ENCODE measurements at regions not wholly inside any gene's neighbourhood (a gene's known extent, or its start where the extent isn't known, plus 50 kb on each side); places are given as distances from the start of the nearest gene placed in this dataset.

GRCh38 chr5:63570752-63571151 is 391.5 kb downstream of the HTR1A start:
- DNase-seq (no peak), ATAC-seq (no peak), FAIRE-seq (no peak)
- H3K36me3 ChIP-seq, result peaks cover 0 to 3% (median 0%) of the 10 kb centered on the region in 3 donors
- H3K27me3 ChIP-seq, result no peaks in the 10 kb centered on the region
- H3K9me3 ChIP-seq, result no peaks in the 10 kb centered on the region
- intact Hi-C loops (cut with DNase I), result no loop called here
- WGBS, 2 donors, result 83 to 85% methylated on average over 12 of the region's 12 CpGs
- no peak for TF ChIP-seq CTCF (IDR thresholded peaks at IDR 0.05)
- H3K4me3 ChIP-seq, result no peak overlapping the region
- no peaks in the 10 kb centered on the region for H3K4me1 ChIP-seq
- no peak overlapping the region for H3K27ac ChIP-seq

GRCh38 chr5:63564789-63565188 is 397.5 kb downstream of the HTR1A start:
- intact Hi-C loops (cut with DNase I), result no loop called here
- Histone ChIP-seq H3K9me3 (no peaks in the 10 kb centered on the region), H3K36me3 (no peaks in the 10 kb centered on the region), H3K4me1 (no peaks in the 10 kb centered on the region), H3K27ac (no peak overlapping the region), H3K4me3 (no peak overlapping the region), H3K27me3 (no peaks in the 10 kb centered on the region)
- peak in 3 of 4 donors; percentile 44 to 61 (median 53) for ATAC-seq
- 45 to 57% methylated on average over 3 of the region's 3 CpGs for WGBS, 2 donors
- DNase-seq, result no peak
- no peak for TF ChIP-seq CTCF (IDR thresholded peaks at IDR 0.05)
- FAIRE-seq, result no peak

GRCh38 chr5:63563008-63563917 is 399.0 kb downstream of the HTR1A start:
- 90 to 92% methylated on average over 20 of the region's 20 CpGs for WGBS, 2 donors
- DNase-seq (no peak), ATAC-seq (no peak), FAIRE-seq (no peak)
- H3K9me3 ChIP-seq, result no peaks in the 10 kb centered on the region
- intact Hi-C loops (cut with DNase I), result no loop called here
- H3K4me3 ChIP-seq, result no peak overlapping the region
- H3K4me1 ChIP-seq, result no peaks in the 10 kb centered on the region
- no peak for TF ChIP-seq CTCF (IDR thresholded peaks at IDR 0.05)
- H3K36me3 ChIP-seq, result no peaks in the 10 kb centered on the region
- H3K27me3 ChIP-seq, result no peaks in the 10 kb centered on the region
- no peak overlapping the region for H3K27ac ChIP-seq

- Histone ChIP-seq H3K4me1 (no peaks in the 10 kb centered on the region), H3K36me3 (no peaks in the 10 kb centered on the region), H3K27me3 (no peaks in the 10 kb centered on the region), H3K4me3 (no peak overlapping the region), H3K27ac (no peak overlapping the region), H3K9me3 (no peaks in the 10 kb centered on the region)
- intact Hi-C loops (cut with DNase I), result no loop called here
- 79 to 83% methylated on average over 4 of the region's 4 CpGs for WGBS, 2 donors
- FAIRE-seq (no peak), ATAC-seq (no peak), DNase-seq (no peak)
- no peak for TF ChIP-seq CTCF (IDR thresholded peaks at IDR 0.05)
These were observed 406.4 kb downstream of the HTR1A start for GRCh38 chr5:63555874-63556273.

GRCh38 chr5:63554191-63554590 is 408.1 kb downstream of the HTR1A start:
- FAIRE-seq (no peak), ATAC-seq (no peak), DNase-seq (no peak)
- no peak overlapping the region for H3K4me3 ChIP-seq
- intact Hi-C loops (cut with DNase I), result no loop called here
- 34 to 35% methylated on average over 3 of the region's 3 CpGs for WGBS, 2 donors
- H3K27me3 ChIP-seq, result no peaks in the 10 kb centered on the region
- H3K36me3 ChIP-seq, result no peaks in the 10 kb centered on the region
- no peak overlapping the region for H3K27ac ChIP-seq
- no peaks in the 10 kb centered on the region for H3K9me3 ChIP-seq
- H3K4me1 ChIP-seq, result no peaks in the 10 kb centered on the region
- TF ChIP-seq CTCF (IDR thresholded peaks at IDR 0.05), result no peak

Data from pancreas (tissue), 10 donors.